HG03135 (cell line): ENCODE measurements at regions not wholly inside any gene's neighbourhood (a gene's known extent, or its start where the extent isn't known, plus 50 kb on each side); places are given as distances from the start of the nearest gene placed in this dataset.
A peak's percentile ranks its signal among the peaks of the same experiment; 100 is the strongest.

Experiments
- ATAC-seq: cut with Tn5 transposase; IDR thresholded peaks from one replicate; pipeline ENCODE4 v1.9.1; 2021; ENCODE audit warnings: mild to moderate bottlenecking, moderate library complexity; ENCODE audit not compliant: unreplicated experiment

- ATAC-seq = no peak
These were observed 210.4 kb upstream of the ARX start for GRCh38 chrX:25226151-25226550.

- ATAC-seq = no peak
These were observed 203.7 kb upstream of the ARX start for GRCh38 chrX:25219480-25219879.

GRCh38 chrX:25213611-25214010 is 197.8 kb upstream of the ARX start:
- no peak for ATAC-seq

- no peak for ATAC-seq
These were observed 192.2 kb upstream of the ARX start for GRCh38 chrX:25207803-25208475.

GRCh38 chrX:25206778-25207177 is 191.0 kb upstream of the ARX start:
- no peak for ATAC-seq

GRCh38 chrX:25204182-25204581 is 188.4 kb upstream of the ARX start:
- no peak for ATAC-seq

GRCh38 chrX:25202827-25203226 is 187.1 kb upstream of the ARX start:
- ATAC-seq = no peak

GRCh38 chrX:25198891-25199290 is 183.1 kb upstream of the ARX start:
- no peak for ATAC-seq

GRCh38 chrX:25198253-25198652 is 182.5 kb upstream of the ARX start:
- no peak for ATAC-seq

GRCh38 chrX:25196221-25196620 is 180.5 kb upstream of the ARX start:
- no peak for ATAC-seq

GRCh38 chrX:25191403-25191802 is 175.6 kb upstream of the ARX start:
- ATAC-seq = no peak

GRCh38 chrX:25181775-25182174 is 166.0 kb upstream of the ARX start:
- no peak for ATAC-seq

- no peak for ATAC-seq
These were observed 164.5 kb upstream of the ARX start for GRCh38 chrX:25180242-25180641.

- ATAC-seq = no peak
These were observed 162.8 kb upstream of the ARX start for GRCh38 chrX:25178555-25178954.

GRCh38 chrX:25175743-25176142 is 160.0 kb upstream of the ARX start:
- peak; percentile 89 for ATAC-seq

GRCh38 chrX:25175171-25175570 is 159.4 kb upstream of the ARX start:
- ATAC-seq = no peak

- no peak for ATAC-seq
These were observed 150.8 kb upstream of the ARX start for GRCh38 chrX:25166546-25166945.

- no peak for ATAC-seq
These were observed 150.4 kb upstream of the ARX start for GRCh38 chrX:25166145-25166544.

GRCh38 chrX:25158635-25159034 is 142.9 kb upstream of the ARX start:
- no peak for ATAC-seq

GRCh38 chrX:25156832-25157231 is 141.1 kb upstream of the ARX start:
- no peak for ATAC-seq

GRCh38 chrX:25156323-25156722 is 140.6 kb upstream of the ARX start:
- no peak for ATAC-seq

GRCh38 chrX:25154168-25154567 is 138.4 kb upstream of the ARX start:
- no peak for ATAC-seq

GRCh38 chrX:25151749-25152148 is 136.0 kb upstream of the ARX start:
- ATAC-seq = no peak
